Prostate gland (tissue), 2 donors: ENCODE measurements at regions not wholly inside any gene's neighbourhood (a gene's known extent, or its start where the extent isn't known, plus 50 kb on each side); places are given as distances from the start of the nearest gene placed in this dataset.

Source experiments
- CTCF ChIP-seq, 4 experiments: fragments of 200-600 bp in 2 of 4; fragments of 450-650 bp in 2 of 4; sonication (generic) in 2 of 4; IDR thresholded peaks; 1 replicate in 3 of 4; 2 replicates in 1 of 4; pipeline ENCODE4 v1.5.1; 2016 to 2019; ENCODE audit warnings: antibody characterized with exemption in 4 of 4, mild to moderate bottlenecking in 2 of 4, moderate library complexity in 2 of 4
- POLR2A ChIP-seq: fragments of 450-650 bp; IDR thresholded peaks from one replicate; pipeline ENCODE4 v1.6.1; 2016; ENCODE audit warnings: antibody characterized with exemption, mild to moderate bottlenecking
- POLR2AphosphoS5 ChIP-seq: sonication (generic); formaldehyde crosslinking; IDR thresholded peaks from one replicate; pipeline ENCODE4 v1.6.1; 2017; ENCODE audit warnings: antibody characterized with exemption

- TF ChIP-seq CTCF (IDR thresholded peaks at IDR 0.05) (no peak), POLR2AphosphoS5 (no peak), POLR2A (no peak)
Measured at GRCh38 chr10:101280511-101280910, 51.2 kb upstream of the LBX1 start.
